ENCODE measurements at regions not wholly inside any gene's neighbourhood (a gene's known extent, or its start where the extent isn't known, plus 50 kb on each side); places are given as distances from the start of the nearest gene placed in this dataset.

DNA sequence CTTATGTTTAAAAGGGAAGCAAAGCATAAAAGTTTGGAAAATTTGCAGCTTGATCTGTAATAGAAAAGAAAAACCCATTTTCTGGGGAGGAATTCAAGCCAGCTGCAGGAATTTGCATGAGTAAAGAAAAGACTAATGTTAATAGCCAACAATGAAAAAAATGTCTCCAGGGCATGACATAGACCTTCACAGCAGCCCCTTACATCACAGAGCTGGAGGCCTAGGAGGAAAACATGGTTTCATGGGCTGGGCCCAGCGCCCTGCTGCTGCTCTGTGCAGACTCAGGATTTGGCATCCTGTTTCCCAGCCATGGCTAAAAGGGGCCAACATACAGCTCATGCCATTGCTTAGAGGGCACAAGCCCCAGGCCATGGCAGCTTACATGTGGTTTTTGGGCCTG, 411.6 kb upstream of the MC4R start:
- 46% methylated on average over 1 of the region's 1 CpG for WGBS
- no peak overlapping the region for H3K4me3 ChIP-seq (ENCODE audit: low read depth in 1 of 3, low read length in 3 of 3)
- H3K9ac ChIP-seq (ENCODE audit: low read depth in 1 of 2, low read length in 2 of 2), result no peak overlapping the region
- no peak for DNase-seq (ENCODE audit: low spot score)
- H3K36me3 ChIP-seq (ENCODE audit: control insufficient read depth in 4 of 4, insufficient read depth in 3 of 4, low read depth in 1 of 4, low read length in 3 of 4), result no peaks in the 10 kb centered on the region
- H3K9me3 ChIP-seq (ENCODE audit: control insufficient read depth in 4 of 4, low read length in 3 of 4), result no peaks in the 10 kb centered on the region
- no peak overlapping the region for H3K27ac ChIP-seq (ENCODE audit: low read depth in 1 of 2, low read length in 2 of 2)
- H3K4me1 ChIP-seq (ENCODE audit: control insufficient read depth in 4 of 4, insufficient read depth in 4 of 4, low read length in 3 of 4), result no peaks in the 10 kb centered on the region
- peaks cover 0 to 3% (median 0%) of the 10 kb centered on the region in 4 donors for H3K27me3 ChIP-seq (ENCODE audit: control insufficient read depth in 4 of 4, insufficient read depth in 4 of 4, low read length in 3 of 4)
- no peak for TF ChIP-seq ATF3 (IDR thresholded peaks at IDR 0.05)
- no peak for TF ChIP-seq RAD21 (IDR thresholded peaks at IDR 0.05)
- TF ChIP-seq MAX (IDR thresholded peaks at IDR 0.05), result no peak
- no peak for TF ChIP-seq REST (IDR thresholded peaks at IDR 0.05)
- TF ChIP-seq YY1 (IDR thresholded peaks at IDR 0.05), result no peak
- TF ChIP-seq TAF1 (conservative IDR thresholded peaks at IDR 0.05), result no peak
- no peak for TF ChIP-seq GABPA (IDR thresholded peaks at IDR 0.05 in 1 of 2, conservative IDR thresholded peaks at IDR 0.05 in 1 of 2)
- TF ChIP-seq HNF4G (IDR thresholded peaks at IDR 0.05), result no peak
- TF ChIP-seq RXRA (IDR thresholded peaks at IDR 0.05), result no peak
- TF ChIP-seq, protein P1, sequence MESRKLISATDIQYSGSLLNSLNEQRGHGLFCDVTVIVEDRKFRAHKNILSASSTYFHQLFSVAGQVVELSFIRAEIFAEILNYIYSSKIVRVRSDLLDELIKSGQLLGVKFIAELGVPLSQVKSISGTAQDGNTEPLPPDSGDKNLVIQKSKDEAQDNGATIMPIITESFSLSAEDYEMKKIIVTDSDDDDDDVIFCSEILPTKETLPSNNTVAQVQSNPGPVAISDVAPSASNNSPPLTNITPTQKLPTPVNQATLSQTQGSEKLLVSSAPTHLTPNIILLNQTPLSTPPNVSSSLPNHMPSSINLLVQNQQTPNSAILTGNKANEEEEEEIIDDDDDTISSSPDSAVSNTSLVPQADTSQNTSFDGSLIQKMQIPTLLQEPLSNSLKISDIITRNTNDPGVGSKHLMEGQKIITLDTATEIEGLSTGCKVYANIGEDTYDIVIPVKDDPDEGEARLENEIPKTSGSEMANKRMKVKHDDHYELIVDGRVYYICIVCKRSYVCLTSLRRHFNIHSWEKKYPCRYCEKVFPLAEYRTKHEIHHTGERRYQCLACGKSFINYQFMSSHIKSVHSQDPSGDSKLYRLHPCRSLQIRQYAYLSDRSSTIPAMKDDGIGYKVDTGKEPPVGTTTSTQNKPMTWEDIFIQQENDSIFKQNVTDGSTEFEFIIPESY (IDR thresholded peaks at IDR 0.05), result no peak
- TF ChIP-seq SP1 (IDR thresholded peaks at IDR 0.05), result no peak
- TF ChIP-seq JUND (IDR thresholded peaks at IDR 0.05), result no peak
- TF ChIP-seq FOXA2 (IDR thresholded peaks at IDR 0.05), result no peak
- TF ChIP-seq HNF4A (conservative IDR thresholded peaks at IDR 0.05), result no peak
- no peak for TF ChIP-seq EGR1 (IDR thresholded peaks at IDR 0.05; ENCODE audit: low read depth in 2 of 2)
- no peak for TF ChIP-seq FOXA1 (IDR thresholded peaks at IDR 0.05)
- no peak for TF ChIP-seq NR2F2 (IDR thresholded peaks at IDR 0.05)
- TF ChIP-seq, protein P2, sequence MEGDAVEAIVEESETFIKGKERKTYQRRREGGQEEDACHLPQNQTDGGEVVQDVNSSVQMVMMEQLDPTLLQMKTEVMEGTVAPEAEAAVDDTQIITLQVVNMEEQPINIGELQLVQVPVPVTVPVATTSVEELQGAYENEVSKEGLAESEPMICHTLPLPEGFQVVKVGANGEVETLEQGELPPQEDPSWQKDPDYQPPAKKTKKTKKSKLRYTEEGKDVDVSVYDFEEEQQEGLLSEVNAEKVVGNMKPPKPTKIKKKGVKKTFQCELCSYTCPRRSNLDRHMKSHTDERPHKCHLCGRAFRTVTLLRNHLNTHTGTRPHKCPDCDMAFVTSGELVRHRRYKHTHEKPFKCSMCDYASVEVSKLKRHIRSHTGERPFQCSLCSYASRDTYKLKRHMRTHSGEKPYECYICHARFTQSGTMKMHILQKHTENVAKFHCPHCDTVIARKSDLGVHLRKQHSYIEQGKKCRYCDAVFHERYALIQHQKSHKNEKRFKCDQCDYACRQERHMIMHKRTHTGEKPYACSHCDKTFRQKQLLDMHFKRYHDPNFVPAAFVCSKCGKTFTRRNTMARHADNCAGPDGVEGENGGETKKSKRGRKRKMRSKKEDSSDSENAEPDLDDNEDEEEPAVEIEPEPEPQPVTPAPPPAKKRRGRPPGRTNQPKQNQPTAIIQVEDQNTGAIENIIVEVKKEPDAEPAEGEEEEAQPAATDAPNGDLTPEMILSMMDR (IDR thresholded peaks at IDR 0.05; ENCODE audit: low read depth, low read length, missing input control), result no peak
